Parathyroid adenoma (tissue), 2 donors: ENCODE measurements at regions not wholly inside any gene's neighbourhood (a gene's known extent, or its start where the extent isn't known, plus 50 kb on each side); places are given as distances from the start of the nearest gene placed in this dataset.

Experiments
- H2AFZ ChIP-seq: fragments of 300-600 bp; sonication (generic); one replicate; pipeline ENCODE4 v1.7.0; 2017; ENCODE audit warnings: antibody characterized with exemption, mild to moderate bottlenecking
- H3K27ac ChIP-seq: fragments of 300-600 bp; sonication (generic); one replicate; pipeline ENCODE4 v1.7.0; 2017
- H3K27me3 ChIP-seq: fragments of 300-600 bp; sonication (generic); one replicate; pipeline ENCODE4 v1.7.0; 2017; ENCODE audit warnings: low read length; ENCODE audit not compliant: control insufficient read depth, insufficient read depth
- H3K36me3 ChIP-seq: fragments of 300-600 bp; sonication (generic); one replicate; pipeline ENCODE4 v1.7.0; 2017; ENCODE audit warnings: low read length; ENCODE audit not compliant: control insufficient read depth, insufficient read depth
- H3K4me1 ChIP-seq: fragments of 300-600 bp; sonication (generic); one replicate; pipeline ENCODE4 v1.7.0; 2017; ENCODE audit warnings: control low read depth
- H3K4me2 ChIP-seq: fragments of 300-600 bp; sonication (generic); one replicate; pipeline ENCODE4 v1.7.0; 2017; ENCODE audit warnings: low read length
- H3K4me3 ChIP-seq: fragments of 300-600 bp; sonication (generic); one replicate; pipeline ENCODE4 v1.7.0; 2017; ENCODE audit warnings: low read depth, low read length
- H3K79me2 ChIP-seq: fragments of 300-600 bp; sonication (generic); one replicate; pipeline ENCODE4 v1.7.0; 2017; ENCODE audit warnings: control low read depth
- H3K9ac ChIP-seq: fragments of 300-600 bp; sonication (generic); one replicate; pipeline ENCODE4 v1.7.0; 2017; ENCODE audit warnings: mild to moderate bottlenecking
- H3K9me3 ChIP-seq: fragments of 300-600 bp; sonication (generic); one replicate; pipeline ENCODE4 v1.7.0; 2017; ENCODE audit warnings: low read length; ENCODE audit not compliant: control insufficient read depth
- TF ChIP-seq, protein P1 (sequence below): fragments of 300-600 bp; sonication (generic); IDR thresholded peaks from one replicate; pipeline ENCODE4 v1.7.0; 2017; ENCODE audit warnings: antibody characterized with exemption, mild to moderate bottlenecking
- donor health status: primary hyperparathyroidism.

- H3K4me3 ChIP-seq: no peak overlapping the region
- H3K4me2 ChIP-seq: no peak overlapping the region
- no peak overlapping the region for H2AFZ ChIP-seq
- H3K79me2 ChIP-seq: no peaks in the 10 kb centered on the region
- TF ChIP-seq, protein P1, sequence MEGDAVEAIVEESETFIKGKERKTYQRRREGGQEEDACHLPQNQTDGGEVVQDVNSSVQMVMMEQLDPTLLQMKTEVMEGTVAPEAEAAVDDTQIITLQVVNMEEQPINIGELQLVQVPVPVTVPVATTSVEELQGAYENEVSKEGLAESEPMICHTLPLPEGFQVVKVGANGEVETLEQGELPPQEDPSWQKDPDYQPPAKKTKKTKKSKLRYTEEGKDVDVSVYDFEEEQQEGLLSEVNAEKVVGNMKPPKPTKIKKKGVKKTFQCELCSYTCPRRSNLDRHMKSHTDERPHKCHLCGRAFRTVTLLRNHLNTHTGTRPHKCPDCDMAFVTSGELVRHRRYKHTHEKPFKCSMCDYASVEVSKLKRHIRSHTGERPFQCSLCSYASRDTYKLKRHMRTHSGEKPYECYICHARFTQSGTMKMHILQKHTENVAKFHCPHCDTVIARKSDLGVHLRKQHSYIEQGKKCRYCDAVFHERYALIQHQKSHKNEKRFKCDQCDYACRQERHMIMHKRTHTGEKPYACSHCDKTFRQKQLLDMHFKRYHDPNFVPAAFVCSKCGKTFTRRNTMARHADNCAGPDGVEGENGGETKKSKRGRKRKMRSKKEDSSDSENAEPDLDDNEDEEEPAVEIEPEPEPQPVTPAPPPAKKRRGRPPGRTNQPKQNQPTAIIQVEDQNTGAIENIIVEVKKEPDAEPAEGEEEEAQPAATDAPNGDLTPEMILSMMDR: no peak
- H3K27ac ChIP-seq: no peak overlapping the region
- no peaks in the 10 kb centered on the region for H3K36me3 ChIP-seq
- no peaks in the 10 kb centered on the region for H3K4me1 ChIP-seq
- H3K27me3 ChIP-seq: peaks cover 18% of the 10 kb centered on the region
- H3K9me3 ChIP-seq: no peaks in the 10 kb centered on the region
- no peak overlapping the region for H3K9ac ChIP-seq
These were observed 157.1 kb upstream of the SIX2 start for GRCh38 chr2:45166229-45166890.

GRCh38 chr2:45162711-45163110, 153.5 kb upstream of the SIX2 start:
- Histone ChIP-seq H2AFZ (no peak overlapping the region), H3K9me3 (no peaks in the 10 kb centered on the region), H3K27me3 (peaks cover 5% of the 10 kb centered on the region), H3K4me3 (no peak overlapping the region), H3K4me1 (no peaks in the 10 kb centered on the region), H3K36me3 (no peaks in the 10 kb centered on the region), H3K9ac (no peak overlapping the region), H3K4me2 (no peak overlapping the region), H3K27ac (no peak overlapping the region), H3K79me2 (no peaks in the 10 kb centered on the region)
- TF ChIP-seq, protein P1: no peak

GRCh38 chr2:45156605-45157004, 147.4 kb upstream of the SIX2 start:
- H3K27me3 ChIP-seq: no peaks in the 10 kb centered on the region
- H3K9me3 ChIP-seq: no peaks in the 10 kb centered on the region

GRCh38 chr2:45154606-45155155, 145.4 kb upstream of the SIX2 start:
- Histone ChIP-seq H3K79me2 (no peaks in the 10 kb centered on the region), H3K4me2 (no peak overlapping the region), H3K27me3 (no peaks in the 10 kb centered on the region), H3K4me3 (no peak overlapping the region), H3K27ac (no peak overlapping the region), H3K4me1 (no peaks in the 10 kb centered on the region), H3K36me3 (no peaks in the 10 kb centered on the region), H2AFZ (no peak overlapping the region), H3K9me3 (no peaks in the 10 kb centered on the region), H3K9ac (no peak overlapping the region)
- TF ChIP-seq, protein P1: no peak

More at GRCh38 chr2:45156605-45157004, 147.4 kb upstream of the SIX2 start:
- H3K4me1 ChIP-seq: no peaks in the 10 kb centered on the region
- H3K4me2 ChIP-seq: no peak overlapping the region
- H3K36me3 ChIP-seq: no peaks in the 10 kb centered on the region
- no peak overlapping the region for H3K27ac ChIP-seq
- TF ChIP-seq, protein P1: no peak
- no peaks in the 10 kb centered on the region for H3K79me2 ChIP-seq
- no peak overlapping the region for H3K9ac ChIP-seq
- H3K4me3 ChIP-seq: no peak overlapping the region
- H2AFZ ChIP-seq: no peak overlapping the region

DNA sequence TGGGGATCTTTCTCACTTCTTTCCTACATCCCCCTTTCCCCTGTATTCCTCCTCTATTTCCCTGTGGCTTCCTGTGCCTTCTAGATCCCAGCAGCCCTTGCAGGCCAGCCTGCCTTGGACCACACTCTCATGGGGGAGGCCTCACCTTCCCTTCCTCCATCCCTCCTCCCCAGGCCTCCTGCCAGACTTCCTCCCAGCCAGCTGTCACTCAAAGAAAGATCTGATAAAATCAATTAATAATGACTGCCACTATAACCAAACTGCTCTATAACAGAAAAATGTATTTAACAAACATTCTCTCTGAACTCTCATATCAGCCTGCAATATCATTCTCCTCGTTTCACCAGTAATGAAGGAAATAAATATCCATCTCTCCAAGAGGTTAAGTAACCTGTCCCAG, 144.9 kb upstream of the SIX2 start:
- no peak overlapping the region for H3K4me3 ChIP-seq
- no peaks in the 10 kb centered on the region for H3K79me2 ChIP-seq
- H3K9ac ChIP-seq: no peak overlapping the region

More for the DNA sequence above, 144.9 kb upstream of the SIX2 start:
- H3K27me3 ChIP-seq: no peaks in the 10 kb centered on the region
- H2AFZ ChIP-seq: no peak overlapping the region
- TF ChIP-seq, protein P1: no peak
- no peaks in the 10 kb centered on the region for H3K4me1 ChIP-seq
- no peak overlapping the region for H3K4me2 ChIP-seq
- no peaks in the 10 kb centered on the region for H3K36me3 ChIP-seq
- no peak overlapping the region for H3K27ac ChIP-seq
- no peaks in the 10 kb centered on the region for H3K9me3 ChIP-seq
